NB4 (cell line): ENCODE measurements at regions not wholly inside any gene's neighbourhood (a gene's known extent, or its start where the extent isn't known, plus 50 kb on each side); places are given as distances from the start of the nearest gene placed in this dataset.

ENCODE experiments used
- MAX ChIP-seq: IDR thresholded peaks from 2 replicates; pipeline ENCODE4 v1.6.1; 2011; ENCODE audit warnings: low read depth, low read length
- MYC ChIP-seq: IDR thresholded peaks from 2 replicates; pipeline ENCODE4 v1.6.1; 2011; ENCODE audit warnings: low read depth, low read length
- POLR2A ChIP-seq: IDR thresholded peaks from 2 replicates; pipeline ENCODE4 v1.6.1; 2011; ENCODE audit warnings: mild to moderate bottlenecking; ENCODE audit not compliant: insufficient read length; ENCODE audit errors: extremely low read depth
- TF ChIP-seq, protein P1 (sequence below): IDR thresholded peaks from one replicate; pipeline ENCODE4 v1.5.1; 2012; ENCODE audit warnings: low read depth, low read length

DNA sequence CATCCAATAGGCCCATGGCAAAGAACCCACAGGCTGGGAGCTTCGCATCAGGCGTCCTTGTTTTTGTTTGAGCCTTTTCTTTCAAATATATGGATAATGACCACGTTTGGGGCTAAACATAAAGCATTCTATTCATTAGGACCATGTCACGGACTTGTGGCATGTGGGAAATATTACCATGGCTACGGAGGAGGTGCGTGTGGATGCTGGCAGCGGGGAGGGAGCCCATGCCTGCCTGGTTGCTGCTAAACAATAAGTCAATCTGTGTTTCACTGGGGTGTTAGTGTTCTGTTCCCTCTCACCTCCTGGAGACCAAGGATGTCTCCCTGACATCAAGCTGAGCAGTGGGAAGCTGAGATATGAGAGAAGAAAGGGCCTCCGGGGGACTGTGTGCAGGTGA is 121.1 kb downstream of the IRS2 start:
- TF ChIP-seq, protein P1, sequence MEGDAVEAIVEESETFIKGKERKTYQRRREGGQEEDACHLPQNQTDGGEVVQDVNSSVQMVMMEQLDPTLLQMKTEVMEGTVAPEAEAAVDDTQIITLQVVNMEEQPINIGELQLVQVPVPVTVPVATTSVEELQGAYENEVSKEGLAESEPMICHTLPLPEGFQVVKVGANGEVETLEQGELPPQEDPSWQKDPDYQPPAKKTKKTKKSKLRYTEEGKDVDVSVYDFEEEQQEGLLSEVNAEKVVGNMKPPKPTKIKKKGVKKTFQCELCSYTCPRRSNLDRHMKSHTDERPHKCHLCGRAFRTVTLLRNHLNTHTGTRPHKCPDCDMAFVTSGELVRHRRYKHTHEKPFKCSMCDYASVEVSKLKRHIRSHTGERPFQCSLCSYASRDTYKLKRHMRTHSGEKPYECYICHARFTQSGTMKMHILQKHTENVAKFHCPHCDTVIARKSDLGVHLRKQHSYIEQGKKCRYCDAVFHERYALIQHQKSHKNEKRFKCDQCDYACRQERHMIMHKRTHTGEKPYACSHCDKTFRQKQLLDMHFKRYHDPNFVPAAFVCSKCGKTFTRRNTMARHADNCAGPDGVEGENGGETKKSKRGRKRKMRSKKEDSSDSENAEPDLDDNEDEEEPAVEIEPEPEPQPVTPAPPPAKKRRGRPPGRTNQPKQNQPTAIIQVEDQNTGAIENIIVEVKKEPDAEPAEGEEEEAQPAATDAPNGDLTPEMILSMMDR: no peak
- no peak for TF ChIP-seq POLR2A
- no peak for TF ChIP-seq MAX
- no peak for TF ChIP-seq MYC
